OCI-LY1 (cell line): ENCODE measurements at regions not wholly inside any gene's neighbourhood (a gene's known extent, or its start where the extent isn't known, plus 50 kb on each side); places are given as distances from the start of the nearest gene placed in this dataset.

ENCODE experiments used
- CTCF ChIP-seq: fragments of 200-600 bp; sonication (generic), shearing (Covaris generic); IDR thresholded peaks from 2 replicates; pipeline ENCODE4 v1.5.1; 2017; ENCODE audit warnings: mild to moderate bottlenecking, antibody characterized with exemption, low read length, moderate library complexity, mixed read lengths
- EZH2 ChIP-seq: fragments of 200-600 bp; sonication (generic), shearing (Covaris generic); IDR thresholded peaks from 2 replicates; pipeline ENCODE4 v1.8.0; 2017; ENCODE audit warnings: borderline replicate concordance, mixed run types, mild to moderate bottlenecking, antibody characterized with exemption, low read length, moderate library complexity, mixed read lengths

GRCh38 chr4:91826186-91826585 lies 477.6 kb upstream of the GRID2 start:
- no peak for TF ChIP-seq CTCF
- TF ChIP-seq EZH2: no peak
